Adipose tissue (tissue), 3 donors: ENCODE measurements at regions not wholly inside any gene's neighbourhood (a gene's known extent, or its start where the extent isn't known, plus 50 kb on each side); places are given as distances from the start of the nearest gene placed in this dataset.
A peak's percentile ranks its signal among the peaks of the same experiment; 100 is the strongest.
"Not testable (repeated sequence)": the region's sequence is repeated elsewhere in the genome, so short reads cannot be mapped to it uniquely, and the experiment has no call there.

Experiments used
- H3K27ac ChIP-seq: one replicate; pipeline ENCODE4 v1.5.1; 2013; ENCODE audit warnings: low read depth, low read length
- WGBS, 3 donors: extraction: QIAGEN DNeasy Blood & Tissue Kit; methylation state at CpG; one replicate each; pipeline ENCODE4 v1.1.7; 2013; 5-methylcytosine and 5-hydroxymethylcytosine counted together
- donor health status: healthy with polysubstance abuse.
- donor health status: Bipolar disorder and iron deficiency.
- donor health status: healthy.

- no peak overlapping the region for H3K27ac ChIP-seq
- WGBS, 3 donors = 50 to 80% (median 76%) methylated on average over 1 of the region's 1 CpG
Observed at GRCh38 chr18:25494888-25495287, 142.9 kb upstream of the ZNF521 start.

- no peak overlapping the region for H3K27ac ChIP-seq
Observed at GRCh38 chr18:25493401-25493800, 141.4 kb upstream of the ZNF521 start.

- 73 to 92% (median 87%) methylated on average over 4 of the region's 4 CpGs for WGBS, 3 donors
Observed at GRCh38 chr18:25490316-25490715, 138.3 kb upstream of the ZNF521 start.

GRCh38 chr18:25473008-25473407, 121.0 kb upstream of the ZNF521 start:
- 53 to 85% (median 80%) methylated on average over 2 of the region's 2 CpGs for WGBS, 3 donors
- no peak overlapping the region for H3K27ac ChIP-seq

More at GRCh38 chr18:25490316-25490715, 138.3 kb upstream of the ZNF521 start:
- no peak overlapping the region for H3K27ac ChIP-seq

- 80 to 95% (median 95%) methylated on average over 7 of the region's 7 CpGs for WGBS, 3 donors
Observed at GRCh38 chr18:25470756-25471524, 119.0 kb upstream of the ZNF521 start.

GRCh38 chr18:25470062-25470461, 118.1 kb upstream of the ZNF521 start:
- 35 to 62% (median 50%) methylated on average over 7 of the region's 7 CpGs for WGBS, 3 donors
- H3K27ac ChIP-seq = no peak overlapping the region

More at GRCh38 chr18:25470756-25471524, 119.0 kb upstream of the ZNF521 start:
- H3K27ac ChIP-seq = not testable (repeated sequence)

- WGBS, 3 donors = 56 to 72% (median 67%) methylated on average over 2 of the region's 2 CpGs
- H3K27ac ChIP-seq = no peak overlapping the region
Observed at GRCh38 chr18:25469489-25469888, 117.5 kb upstream of the ZNF521 start.

GRCh38 chr18:25467226-25467987, 115.4 kb upstream of the ZNF521 start:
- H3K27ac ChIP-seq = peak overlapping the region; percentile 26
- 57 to 65% (median 63%) methylated on average over 6 of the region's 6 CpGs for WGBS, 3 donors

- 83 to 93% (median 90%) methylated on average over 15 of the region's 15 CpGs for WGBS, 3 donors
- H3K27ac ChIP-seq = no peak overlapping the region
Observed at GRCh38 chr18:25465152-25465732, 113.3 kb upstream of the ZNF521 start.

- H3K27ac ChIP-seq = no peak overlapping the region
Observed at GRCh38 chr18:25464227-25464626, 112.3 kb upstream of the ZNF521 start.

DNA sequence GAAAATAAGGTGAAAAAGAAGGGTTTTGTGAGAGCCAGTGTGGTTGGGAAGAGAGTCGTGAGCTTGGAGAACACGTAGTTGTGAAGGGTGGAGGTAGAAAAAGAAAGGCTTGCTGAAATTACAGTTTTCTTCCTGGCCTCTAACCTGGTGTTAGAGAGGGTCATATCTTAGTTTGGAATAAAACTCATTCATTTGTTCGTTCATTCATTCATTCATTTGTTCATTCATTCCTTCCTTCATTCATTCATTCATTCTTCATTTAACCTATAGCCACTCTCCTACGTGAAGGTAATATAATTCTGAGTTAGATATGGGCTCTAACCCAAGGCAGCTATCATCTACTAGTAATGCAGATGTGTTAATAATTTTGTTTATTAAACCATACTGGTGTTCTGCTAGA, 111.8 kb upstream of the ZNF521 start:
- no peak overlapping the region for H3K27ac ChIP-seq
- 68 to 75% (median 72%) methylated on average over 4 of the region's 4 CpGs for WGBS, 3 donors

DNA sequence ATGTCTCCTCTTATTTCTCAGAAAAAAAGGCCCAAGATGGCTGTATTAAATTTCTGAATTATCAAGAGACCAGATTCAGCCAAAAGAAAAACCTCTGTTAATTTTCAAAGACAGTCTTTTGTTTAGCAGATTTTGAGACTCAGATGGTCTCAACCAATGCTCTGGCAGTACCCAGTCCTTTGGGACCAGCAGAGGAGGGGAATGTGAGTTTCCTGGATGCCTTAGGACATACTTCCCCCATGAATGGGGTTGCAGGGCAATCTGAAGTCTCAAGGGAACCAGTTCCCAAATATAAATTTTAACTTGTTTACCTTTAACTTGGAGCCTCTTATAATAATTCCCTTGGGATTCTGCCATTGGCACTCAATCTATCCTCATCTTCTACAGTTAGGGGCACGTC, 107.8 kb upstream of the ZNF521 start:
- WGBS, 3 donors = 21 to 63% (median 41%) methylated on average over 1 of the region's 1 CpG

GRCh38 chr18:25457601-25458000, 105.6 kb upstream of the ZNF521 start:
- no peak overlapping the region for H3K27ac ChIP-seq
- 62 to 71% (median 71%) methylated on average over 3 of the region's 3 CpGs for WGBS, 3 donors

More for the DNA sequence above, 107.8 kb upstream of the ZNF521 start:
- H3K27ac ChIP-seq = no peak overlapping the region

GRCh38 chr18:25457126-25457525, 105.2 kb upstream of the ZNF521 start:
- WGBS, 3 donors = 65 to 90% (median 87%) methylated on average over 4 of the region's 4 CpGs
- H3K27ac ChIP-seq = no peak overlapping the region

DNA sequence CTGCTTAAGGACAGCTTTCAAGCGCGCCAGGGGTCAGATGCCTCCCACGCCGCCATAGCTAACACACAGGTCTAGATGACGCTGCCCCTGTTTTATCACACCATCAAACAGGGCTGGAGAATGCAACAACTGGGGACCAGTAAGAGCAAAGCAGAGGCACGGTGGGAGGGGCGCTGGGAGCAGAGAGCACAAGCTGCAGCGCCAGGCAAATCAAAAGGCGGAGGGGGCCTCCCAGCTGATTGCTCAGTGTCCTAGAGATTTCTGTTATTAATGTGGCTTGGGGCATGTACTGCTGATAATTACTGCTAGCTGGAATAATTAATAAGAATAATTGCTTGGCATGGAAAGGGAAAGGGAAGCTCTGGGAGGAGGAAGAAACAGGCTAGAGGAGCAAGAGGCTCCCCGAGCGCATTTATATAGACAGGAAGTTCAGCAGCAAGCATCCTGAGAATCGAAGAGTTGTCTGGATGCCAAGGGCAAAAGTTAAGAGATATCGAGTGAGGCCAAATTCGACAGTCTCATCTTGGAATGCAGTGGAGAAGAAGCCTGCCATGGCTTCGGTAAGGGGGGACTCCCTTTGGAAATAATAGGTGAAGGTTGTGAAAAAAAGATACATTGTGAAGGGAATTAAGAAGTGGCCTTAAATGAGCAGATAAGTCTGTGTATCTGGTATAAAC, 104.5 kb upstream of the ZNF521 start:
- 53 to 61% (median 61%) methylated on average over 15 of the region's 15 CpGs for WGBS, 3 donors

DNA sequence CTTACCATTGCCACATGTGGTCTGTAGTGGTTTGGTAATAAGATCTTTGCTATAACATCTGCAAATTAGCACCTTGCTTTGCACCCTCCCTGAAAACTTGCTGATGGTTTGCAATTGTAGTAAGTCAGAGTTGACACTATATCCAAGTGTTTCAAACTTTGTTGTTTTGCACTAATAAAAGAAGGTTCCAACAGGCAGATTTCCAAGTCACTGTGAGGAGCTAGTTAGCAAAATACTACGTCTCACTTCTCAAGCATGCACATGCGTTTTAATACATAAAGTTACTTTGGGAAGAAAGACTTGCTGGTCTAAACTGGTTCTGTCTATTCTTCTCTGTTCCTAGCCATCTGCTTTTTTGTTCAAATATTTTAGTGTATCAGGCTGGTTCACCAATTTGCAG, 103.7 kb upstream of the ZNF521 start:
- H3K27ac ChIP-seq = no peak overlapping the region
- WGBS, 3 donors = 31 to 65% (median 51%) methylated on average over 2 of the region's 2 CpGs

More for the DNA sequence above, 104.5 kb upstream of the ZNF521 start:
- no peak overlapping the region for H3K27ac ChIP-seq

GRCh38 chr18:25455159-25455558, 103.2 kb upstream of the ZNF521 start:
- no peak overlapping the region for H3K27ac ChIP-seq
- 74 to 86% (median 76%) methylated on average over 1 of the region's 1 CpG for WGBS, 3 donors

DNA sequence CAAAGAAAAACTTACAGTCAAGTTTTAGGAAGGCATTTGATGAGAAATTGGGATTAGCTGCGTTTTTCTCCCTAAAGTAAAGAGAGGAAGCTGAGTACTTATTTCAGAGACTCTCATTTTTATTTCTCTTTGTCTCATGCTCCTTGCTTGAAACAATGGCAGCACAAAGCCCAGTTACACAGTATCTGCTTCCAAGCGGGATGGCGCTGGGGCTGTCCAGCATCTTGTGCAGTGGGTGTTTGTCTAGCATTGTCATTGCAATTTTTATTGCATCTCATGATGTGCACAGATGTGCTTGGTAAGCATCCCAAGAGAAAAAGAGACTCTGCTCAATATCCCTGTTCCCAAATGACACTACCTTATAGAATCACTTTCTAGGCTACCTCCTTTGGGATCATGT, 102.8 kb upstream of the ZNF521 start:
- 62 to 87% (median 83%) methylated on average over 3 of the region's 3 CpGs for WGBS, 3 donors
- H3K27ac ChIP-seq = no peak overlapping the region

- 78 to 90% (median 88%) methylated on average over 4 of the region's 4 CpGs for WGBS, 3 donors
- H3K27ac ChIP-seq = no peak overlapping the region
Observed at GRCh38 chr18:25454270-25454659, 102.3 kb upstream of the ZNF521 start.
